ENCODE measurements at regions not wholly inside any gene's neighbourhood (a gene's known extent, or its start where the extent isn't known, plus 50 kb on each side); places are given as distances from the start of the nearest gene placed in this dataset.

- TF ChIP-seq, protein P1, sequence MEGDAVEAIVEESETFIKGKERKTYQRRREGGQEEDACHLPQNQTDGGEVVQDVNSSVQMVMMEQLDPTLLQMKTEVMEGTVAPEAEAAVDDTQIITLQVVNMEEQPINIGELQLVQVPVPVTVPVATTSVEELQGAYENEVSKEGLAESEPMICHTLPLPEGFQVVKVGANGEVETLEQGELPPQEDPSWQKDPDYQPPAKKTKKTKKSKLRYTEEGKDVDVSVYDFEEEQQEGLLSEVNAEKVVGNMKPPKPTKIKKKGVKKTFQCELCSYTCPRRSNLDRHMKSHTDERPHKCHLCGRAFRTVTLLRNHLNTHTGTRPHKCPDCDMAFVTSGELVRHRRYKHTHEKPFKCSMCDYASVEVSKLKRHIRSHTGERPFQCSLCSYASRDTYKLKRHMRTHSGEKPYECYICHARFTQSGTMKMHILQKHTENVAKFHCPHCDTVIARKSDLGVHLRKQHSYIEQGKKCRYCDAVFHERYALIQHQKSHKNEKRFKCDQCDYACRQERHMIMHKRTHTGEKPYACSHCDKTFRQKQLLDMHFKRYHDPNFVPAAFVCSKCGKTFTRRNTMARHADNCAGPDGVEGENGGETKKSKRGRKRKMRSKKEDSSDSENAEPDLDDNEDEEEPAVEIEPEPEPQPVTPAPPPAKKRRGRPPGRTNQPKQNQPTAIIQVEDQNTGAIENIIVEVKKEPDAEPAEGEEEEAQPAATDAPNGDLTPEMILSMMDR (IDR thresholded peaks at IDR 0.05; ENCODE audit: insufficient read depth, low read length), result no peak
- TF ChIP-seq GABPA (IDR thresholded peaks at IDR 0.05; ENCODE audit: low read depth) (no peak), REST (IDR thresholded peaks at IDR 0.05; ENCODE audit: insufficient replicate concordance, low read depth) (no peak)
These were observed 1475.8 kb upstream of the TMEM132C start for GRCh38 chr12:126791122-126791521.

All from HL-60 (cell line).